Smooth muscle cell (in vitro differentiated cells): ENCODE measurements at regions not wholly inside any gene's neighbourhood (a gene's known extent, or its start where the extent isn't known, plus 50 kb on each side); places are given as distances from the start of the nearest gene placed in this dataset.

ENCODE experiments used
- DNase-seq: peaks from one replicate; lab custom pipeline; 2025; ENCODE audit not compliant: unreplicated experiment; lab: John Stamatoyannopoulos, UW
- H2AFZ ChIP-seq: fragments of 200-600 bp; sonication (generic); 2 replicates; pipeline ENCODE4 v1.6.0; 2016; ENCODE audit warnings: antibody characterized with exemption, low read depth, mild to moderate bottlenecking
- H3F3A ChIP-seq: fragments of 200-600 bp; sonication (generic); 2 replicates; pipeline ENCODE4 v1.6.0; 2017; ENCODE audit warnings: antibody characterized with exemption, low read depth
- H3K27ac ChIP-seq: fragments of 200-600 bp; sonication (generic); 2 replicates; pipeline ENCODE4 v1.5.1; 2016; ENCODE audit warnings: low read depth, mild to moderate bottlenecking
- H3K27me3 ChIP-seq: fragments of 200-600 bp; sonication (generic); 2 replicates; pipeline ENCODE4 v1.6.1; 2016; ENCODE audit warnings: low read depth, mild to moderate bottlenecking
- H3K36me3 ChIP-seq: fragments of 200-600 bp; sonication (generic); 2 replicates; pipeline ENCODE4 v1.5.1; 2016; ENCODE audit warnings: low read depth
- H3K4me1 ChIP-seq: fragments of 200-600 bp; sonication (generic); 2 replicates; pipeline ENCODE4 v1.5.1; 2016; ENCODE audit warnings: low read depth
- H3K4me2 ChIP-seq: fragments of 200-600 bp; sonication (generic); 2 replicates; pipeline ENCODE4 v1.6.0; 2016; ENCODE audit warnings: mild to moderate bottlenecking
- H3K4me3 ChIP-seq: fragments of 200-600 bp; sonication (generic); 2 replicates; pipeline ENCODE4 v1.5.1; 2016; ENCODE audit warnings: mild to moderate bottlenecking
- H3K79me2 ChIP-seq: fragments of 200-600 bp; sonication (generic); 2 replicates; pipeline ENCODE4 v1.6.0; 2016; ENCODE audit warnings: low read depth, mild to moderate bottlenecking
- H3K9ac ChIP-seq: fragments of 200-600 bp; sonication (generic); 2 replicates; pipeline ENCODE4 v1.6.0; 2016; ENCODE audit warnings: low read depth
- H3K9me3 ChIP-seq: fragments of 200-600 bp; sonication (generic); replicated peaks from 2 replicates; pipeline ENCODE4 v1.5.1; 2016; ENCODE audit warnings: low read depth
- H4K20me1 ChIP-seq: fragments of 200-600 bp; sonication (generic); 2 replicates; pipeline ENCODE4 v1.6.0; 2016; ENCODE audit warnings: low read depth
- WGBS: methylation state at CpG from one replicate; pipeline ENCODE4 v1.1.7; 2016; ENCODE audit warnings: low lambda C conversion rate; 5-methylcytosine and 5-hydroxymethylcytosine counted together
- TF ChIP-seq, protein P1 (sequence below): fragments of 200-600 bp; sonication (generic); IDR thresholded peaks from 2 replicates; pipeline ENCODE4 v1.5.1; 2017; ENCODE audit warnings: borderline replicate concordance, mild to moderate bottlenecking, antibody characterized with exemption; ENCODE audit not compliant: insufficient read depth, poor library complexity, severe bottlenecking

DNA sequence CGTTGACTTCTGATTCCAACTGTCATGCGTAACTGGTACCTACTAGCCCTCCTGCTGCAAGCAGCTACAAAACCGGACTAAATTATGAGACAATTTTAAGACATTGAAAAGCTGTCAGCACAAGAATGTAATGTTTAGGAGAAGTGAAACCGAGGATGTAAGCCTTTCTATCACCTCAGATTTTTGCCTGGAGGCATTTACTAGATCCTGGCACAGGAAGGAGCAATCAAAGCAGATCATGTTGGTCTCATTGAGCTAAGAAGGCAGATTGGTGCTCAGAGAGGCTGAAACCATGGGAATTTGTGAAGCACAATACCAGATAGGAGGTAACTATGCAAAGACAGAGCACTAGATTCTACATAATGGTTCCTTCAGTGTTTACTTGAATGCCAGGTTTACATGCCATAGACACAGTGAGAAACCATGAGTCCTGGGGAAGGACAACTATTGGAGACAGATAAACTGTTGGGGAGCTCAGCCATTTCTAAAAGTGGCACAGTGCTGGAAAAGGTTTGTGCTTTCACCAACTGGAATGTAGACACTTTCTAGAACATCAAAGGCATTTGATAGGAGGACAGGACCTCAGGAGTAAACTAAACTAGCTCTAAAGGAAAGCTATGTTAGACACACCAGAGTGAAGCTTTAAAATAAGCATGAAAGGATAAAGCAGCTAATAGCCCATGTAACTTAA is 179.4 kb downstream of the LYPLAL1 start:
- Histone ChIP-seq H3K27me3 (no peaks in the 10 kb centered on the region), H3K4me3 (no peak overlapping the region), H4K20me1 (no peaks in the 10 kb centered on the region), H3F3A (no peaks in the 10 kb centered on the region), H3K27ac (no peak overlapping the region), H3K4me1 (no peaks in the 10 kb centered on the region), H3K36me3 (no peaks in the 10 kb centered on the region), H3K9me3 (no peaks in the 10 kb centered on the region), H3K9ac (no peak overlapping the region), H3K4me2 (no peak overlapping the region), H2AFZ (no peak overlapping the region), H3K79me2 (no peaks in the 10 kb centered on the region)
- TF ChIP-seq, protein P1, sequence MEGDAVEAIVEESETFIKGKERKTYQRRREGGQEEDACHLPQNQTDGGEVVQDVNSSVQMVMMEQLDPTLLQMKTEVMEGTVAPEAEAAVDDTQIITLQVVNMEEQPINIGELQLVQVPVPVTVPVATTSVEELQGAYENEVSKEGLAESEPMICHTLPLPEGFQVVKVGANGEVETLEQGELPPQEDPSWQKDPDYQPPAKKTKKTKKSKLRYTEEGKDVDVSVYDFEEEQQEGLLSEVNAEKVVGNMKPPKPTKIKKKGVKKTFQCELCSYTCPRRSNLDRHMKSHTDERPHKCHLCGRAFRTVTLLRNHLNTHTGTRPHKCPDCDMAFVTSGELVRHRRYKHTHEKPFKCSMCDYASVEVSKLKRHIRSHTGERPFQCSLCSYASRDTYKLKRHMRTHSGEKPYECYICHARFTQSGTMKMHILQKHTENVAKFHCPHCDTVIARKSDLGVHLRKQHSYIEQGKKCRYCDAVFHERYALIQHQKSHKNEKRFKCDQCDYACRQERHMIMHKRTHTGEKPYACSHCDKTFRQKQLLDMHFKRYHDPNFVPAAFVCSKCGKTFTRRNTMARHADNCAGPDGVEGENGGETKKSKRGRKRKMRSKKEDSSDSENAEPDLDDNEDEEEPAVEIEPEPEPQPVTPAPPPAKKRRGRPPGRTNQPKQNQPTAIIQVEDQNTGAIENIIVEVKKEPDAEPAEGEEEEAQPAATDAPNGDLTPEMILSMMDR = no peak
- WGBS = 81% methylated on average over 4 of the region's 4 CpGs
- DNase-seq = no peak

DNA sequence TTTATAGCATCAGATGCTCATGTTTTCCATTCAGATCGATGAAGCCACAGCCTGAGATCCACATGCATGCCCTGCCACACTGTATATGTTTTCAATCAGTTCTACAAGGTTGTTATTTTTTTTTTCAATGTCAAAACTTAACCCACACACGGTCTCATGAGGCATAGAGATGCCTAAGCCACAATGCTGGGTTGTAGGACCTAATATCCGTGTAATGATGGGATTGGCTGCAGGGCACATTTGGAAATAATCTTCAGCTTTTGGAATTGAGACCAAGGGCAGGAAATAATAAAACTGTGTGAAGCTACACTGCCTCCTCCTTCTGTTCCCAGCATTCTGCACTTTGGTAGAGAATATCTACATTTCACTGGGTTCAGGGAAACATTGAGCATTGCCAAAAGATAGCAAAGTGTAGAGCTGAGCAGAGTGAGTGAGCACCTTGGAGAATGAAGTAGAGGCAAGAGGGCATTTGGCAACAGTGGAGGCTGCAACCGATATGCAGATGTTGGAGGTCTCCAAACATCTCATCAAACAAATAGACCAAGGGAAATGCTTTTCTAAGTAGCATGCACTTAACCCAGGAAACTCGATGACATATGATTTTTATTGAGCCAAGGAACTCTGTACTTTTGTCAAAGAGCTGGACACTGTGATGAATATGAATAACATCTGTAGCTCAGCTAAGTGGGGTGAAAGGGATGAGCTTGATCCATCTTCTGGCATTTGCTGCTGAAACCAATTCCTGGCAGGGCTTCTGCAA is 176.7 kb downstream of the LYPLAL1 start:
- no peak overlapping the region for H3K4me3 ChIP-seq
- H3K4me2 ChIP-seq = no peak overlapping the region
- H3K36me3 ChIP-seq = no peaks in the 10 kb centered on the region
- H3F3A ChIP-seq = no peaks in the 10 kb centered on the region
- no peak overlapping the region for H3K27ac ChIP-seq
- H3K4me1 ChIP-seq = no peaks in the 10 kb centered on the region
- no peak for DNase-seq
- H3K27me3 ChIP-seq = no peaks in the 10 kb centered on the region
- peaks cover 17% of the 10 kb centered on the region for H3K9me3 ChIP-seq
- no peak overlapping the region for H2AFZ ChIP-seq
- no peak overlapping the region for H3K9ac ChIP-seq
- H3K79me2 ChIP-seq = no peaks in the 10 kb centered on the region
- WGBS = 79% methylated on average over 5 of the region's 5 CpGs
- TF ChIP-seq, protein P1 = no peak
- no peaks in the 10 kb centered on the region for H4K20me1 ChIP-seq

DNA sequence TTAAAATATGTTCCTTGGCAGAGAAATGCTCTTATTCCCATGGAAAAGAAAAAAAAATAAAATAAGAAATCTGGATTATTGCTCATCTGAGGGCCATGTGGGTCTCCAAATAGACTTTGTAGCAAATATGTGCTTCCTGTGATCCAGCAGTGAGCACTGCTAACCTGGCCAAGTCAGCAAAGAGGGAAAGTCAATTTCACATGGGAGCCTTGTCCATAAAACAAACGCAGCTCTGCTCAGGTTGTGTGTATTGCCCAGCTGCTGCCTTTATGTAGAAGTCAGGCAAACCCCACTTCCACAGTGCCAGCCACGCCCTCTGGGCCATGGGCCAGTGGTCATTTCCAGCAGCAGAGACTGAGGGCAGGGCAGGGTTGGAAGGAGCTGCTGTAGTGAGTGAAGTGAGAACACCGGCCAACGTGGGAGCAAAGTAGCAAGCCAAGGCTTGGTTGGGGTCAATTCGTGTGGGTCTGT is 174.3 kb downstream of the LYPLAL1 start:
- no peak overlapping the region for H3K4me3 ChIP-seq
- no peak overlapping the region for H3K9ac ChIP-seq
- no peak overlapping the region for H3K27ac ChIP-seq
- H3K79me2 ChIP-seq = no peaks in the 10 kb centered on the region
- TF ChIP-seq, protein P1 = no peak
- WGBS = 91% methylated on average over 5 of the region's 5 CpGs
- H3K36me3 ChIP-seq = no peaks in the 10 kb centered on the region
- no peak overlapping the region for H2AFZ ChIP-seq
- peaks cover 17% of the 10 kb centered on the region for H3K9me3 ChIP-seq
- H3F3A ChIP-seq = no peaks in the 10 kb centered on the region
- DNase-seq = no peak
- H3K4me2 ChIP-seq = no peak overlapping the region
- no peaks in the 10 kb centered on the region for H4K20me1 ChIP-seq
- no peaks in the 10 kb centered on the region for H3K27me3 ChIP-seq
- no peaks in the 10 kb centered on the region for H3K4me1 ChIP-seq
